OCI-LY7 (cell line): ENCODE measurements at regions not wholly inside any gene's neighbourhood (a gene's known extent, or its start where the extent isn't known, plus 50 kb on each side); places are given as distances from the start of the nearest gene placed in this dataset.

Experiments used
- BruUV-seq: library from RNA; stranded (reverse); fragments of 400-500 nt; replicated peaks from 2 replicates; lab custom pipeline; 2021; lab: Mats Ljungman, UMichigan
- CTCF ChIA-PET: fragments of 300-600 bp; sonication (Branson Sonifier 250); formaldehyde crosslinking; loops from one replicate; lab custom pipeline; 2022; ENCODE audit warnings: antibody characterized with exemption; ENCODE audit not compliant: unreplicated experiment; lab: Charles Lee
- POLR2A ChIA-PET: fragments of 300-600 bp; sonication (Branson Sonifier 250); formaldehyde crosslinking; loops from one replicate; lab custom pipeline; 2022; ENCODE audit warnings: antibody characterized with exemption; lab: Charles Lee
- DNase-seq: peaks from one replicate; pipeline ENCODE4 v3.0.0-alpha.2; 2015; ENCODE audit warnings: low spot score
- H2AFZ ChIP-seq: fragments of 200-600 bp; sonication (generic), shearing (Covaris generic); 2 replicates; pipeline ENCODE4 v1.6.1; 2014; ENCODE audit warnings: mild to moderate bottlenecking, antibody characterized with exemption, low read length, moderate library complexity
- H3K27ac ChIP-seq: fragments of 200-600 bp; sonication (generic); 2 replicates; pipeline ENCODE4 v1.5.1; 2014; ENCODE audit warnings: mixed run types, low read depth, mild to moderate bottlenecking, moderate library complexity, low read length, inconsistent platforms; ENCODE audit not compliant: poor library complexity, severe bottlenecking
- H3K36me3 ChIP-seq: fragments of 200-600 bp; sonication (generic); 2 replicates; pipeline ENCODE4 v1.6.1; 2014; ENCODE audit warnings: mild to moderate bottlenecking, antibody characterized with exemption, low read length, moderate library complexity, mixed read lengths; ENCODE audit not compliant: insufficient read depth
- H3K4me1 ChIP-seq: fragments of 200-600 bp; sonication (generic); 2 replicates; pipeline ENCODE4 v1.5.1; 2014; ENCODE audit warnings: mild to moderate bottlenecking, low read length; ENCODE audit not compliant: insufficient read depth, poor library complexity, severe bottlenecking
- H3K4me2 ChIP-seq: fragments of 200-600 bp; sonication (generic); 2 replicates; pipeline ENCODE4 v1.6.1; 2014; ENCODE audit warnings: mild to moderate bottlenecking, low read length
- H3K4me3 ChIP-seq: fragments of 200-600 bp; sonication (generic); 2 replicates; pipeline ENCODE4 v1.5.1; 2014; ENCODE audit warnings: mild to moderate bottlenecking, low read depth, low read length; ENCODE audit not compliant: poor library complexity, severe bottlenecking
- H3K79me2 ChIP-seq: fragments of 200-600 bp; sonication (generic); 2 replicates; pipeline ENCODE4 v1.6.1; 2016; ENCODE audit warnings: low read depth, mild to moderate bottlenecking, low read length, moderate library complexity, mixed read lengths; ENCODE audit not compliant: insufficient read depth
- H3K9me2 ChIP-seq: fragments of 200-600 bp; sonication (generic); 2 replicates; pipeline ENCODE4 v1.6.1; 2016; ENCODE audit warnings: mild to moderate bottlenecking, low read length, mixed read lengths; ENCODE audit not compliant: insufficient read depth
- H3K9me3 ChIP-seq: fragments of 200-600 bp; sonication (generic); 2 replicates; pipeline ENCODE4 v1.6.1; 2014; ENCODE audit warnings: mild to moderate bottlenecking, mixed run types, low read length, mixed read lengths
- H4K20me1 ChIP-seq: fragments of 200-600 bp; sonication (generic); 2 replicates; pipeline ENCODE4 v1.6.1; 2014; ENCODE audit warnings: mild to moderate bottlenecking, antibody characterized with exemption, low read length, moderate library complexity, mixed read lengths; ENCODE audit not compliant: insufficient read depth
- CTCF ChIP-seq: fragments of 200-600 bp; sonication (generic); conservative IDR thresholded peaks from 2 replicates; pipeline ENCODE4 v1.5.1; 2014; ENCODE audit warnings: mild to moderate bottlenecking, antibody characterized with exemption, low read length, moderate library complexity, mixed read lengths
- EZH2phosphoT487 ChIP-seq: fragments of 200-600 bp; sonication (generic); IDR thresholded peaks from 2 replicates; pipeline ENCODE4 v1.6.1; 2018; ENCODE audit warnings: low read depth, borderline replicate concordance, mild to moderate bottlenecking, mixed run types, antibody characterized with exemption, low read length, moderate library complexity, mixed read lengths
- intact Hi-C: fragments of 100-400 bp; cut with micrococcal nuclease; formaldehyde crosslinking; loops from one replicate; pipeline ENCODE4 v1.10.0; 2022; ENCODE audit not compliant: unreplicated experiment

GRCh38 chr1:63713627-63714481, 60.0 kb upstream of the ROR1 start:
- Histone ChIP-seq H3K27ac (no peak overlapping the region), H3K9me2 (no peaks in the 10 kb centered on the region), H2AFZ (no peak overlapping the region), H3K79me2 (no peaks in the 10 kb centered on the region), H3K4me2 (no peak overlapping the region), H3K9me3 (no peaks in the 10 kb centered on the region), H3K36me3 (no peaks in the 10 kb centered on the region), H3K4me1 (no peaks in the 10 kb centered on the region), H3K4me3 (no peak overlapping the region), H4K20me1 (no peaks in the 10 kb centered on the region)
- POLR2A ChIA-PET, result no interaction called here
- DNase-seq, result no peak
- intact Hi-C loops, result no loop called here
- CTCF ChIA-PET, result no interaction called here
- TF ChIP-seq CTCF (no peak), EZH2phosphoT487 (no peak)
- BruUV-seq, result no TSS peak

- ChIA-PET CTCF (no interaction called here), POLR2A (interaction anchor here (0.5 to 0.6 kb wide), 2 partner anchors 48 to 171 kb away, joined by 3 to 4 read pairs; no protein-coding TSS in a partner anchor)
- no peaks in the 10 kb centered on the region for H3K79me2 ChIP-seq
- no peaks in the 10 kb centered on the region for H3K9me3 ChIP-seq
- TF ChIP-seq CTCF (no peak), EZH2phosphoT487 (no peak)
- no peaks in the 10 kb centered on the region for H3K4me1 ChIP-seq
- no peak for DNase-seq
- no peaks in the 10 kb centered on the region for H3K9me2 ChIP-seq
- H2AFZ ChIP-seq, result no peak overlapping the region
- H4K20me1 ChIP-seq, result no peaks in the 10 kb centered on the region
- BruUV-seq, result no TSS peak
- intact Hi-C loops, result no loop called here
- H3K4me3 ChIP-seq, result no peak overlapping the region
- no peak overlapping the region for H3K4me2 ChIP-seq
- no peaks in the 10 kb centered on the region for H3K36me3 ChIP-seq
- no peak overlapping the region for H3K27ac ChIP-seq
These were observed 59.4 kb upstream of the ROR1 start for GRCh38 chr1:63714482-63714760.

- H3K79me2 ChIP-seq, result no peaks in the 10 kb centered on the region
- DNase-seq, result no peak
- no peaks in the 10 kb centered on the region for H3K9me3 ChIP-seq
- no peaks in the 10 kb centered on the region for H3K4me1 ChIP-seq
- H3K4me3 ChIP-seq, result no peak overlapping the region
- TF ChIP-seq EZH2phosphoT487, result no peak
- TF ChIP-seq CTCF, result no peak
- intact Hi-C loops, result no loop called here
- CTCF ChIA-PET, result no interaction called here
- H3K9me2 ChIP-seq, result no peaks in the 10 kb centered on the region
- H2AFZ ChIP-seq, result no peak overlapping the region
- H3K36me3 ChIP-seq, result no peaks in the 10 kb centered on the region
- no TSS peak for BruUV-seq
- no peaks in the 10 kb centered on the region for H4K20me1 ChIP-seq
- no peak overlapping the region for H3K27ac ChIP-seq
- H3K4me2 ChIP-seq, result no peak overlapping the region
- POLR2A ChIA-PET, result interaction anchor here (0.9 kb wide), 1 partner anchor 433 kb away, joined by 3 read pairs; no protein-coding TSS in a partner anchor
These were observed 56.2 kb upstream of the ROR1 start for GRCh38 chr1:63717511-63718065.
